CD1c-positive myeloid dendritic cell (primary cell): ENCODE measurements at regions not wholly inside any gene's neighbourhood (a gene's known extent, or its start where the extent isn't known, plus 50 kb on each side); places are given as distances from the start of the nearest gene placed in this dataset.
"Not testable (repeated sequence)": the region's sequence is repeated elsewhere in the genome, so short reads cannot be mapped to it uniquely, and the experiment has no call there.

Source experiments
- DNase-seq: peaks from one replicate; pipeline ENCODE4 v3.0.0-alpha.2; 2016; ENCODE audit errors: extremely low spot score

GRCh38 chr22:49351761-49352227 is 475.9 kb downstream of the BRD1 start:
- DNase-seq = no peak

- no peak for DNase-seq
These were observed 477.1 kb downstream of the BRD1 start for GRCh38 chr22:49350441-49351121.

- no peak for DNase-seq
These were observed 477.8 kb downstream of the BRD1 start for GRCh38 chr22:49349841-49350381.

- no peak for DNase-seq
These were observed 478.4 kb downstream of the BRD1 start for GRCh38 chr22:49349181-49349835.

- no peak for DNase-seq
These were observed 479.0 kb downstream of the BRD1 start for GRCh38 chr22:49348631-49349030.

- DNase-seq = no peak
These were observed 480.3 kb downstream of the BRD1 start for GRCh38 chr22:49347376-49347775.

GRCh38 chr22:49345896-49346295 is 481.8 kb downstream of the BRD1 start:
- no peak for DNase-seq

- no peak for DNase-seq
These were observed 483.0 kb downstream of the BRD1 start for GRCh38 chr22:49344656-49345055.

- DNase-seq = no peak
These were observed 483.5 kb downstream of the BRD1 start for GRCh38 chr22:49344161-49344560.

GRCh38 chr22:49340406-49340805 is 487.3 kb downstream of the BRD1 start:
- no peak for DNase-seq

- DNase-seq = not testable (repeated sequence)
These were observed 491.2 kb downstream of the BRD1 start for GRCh38 chr22:49336483-49336882.

GRCh38 chr22:49334976-49335375 is 492.7 kb downstream of the BRD1 start:
- no peak for DNase-seq

GRCh38 chr22:49334449-49334789 is 493.3 kb downstream of the BRD1 start:
- no peak for DNase-seq

GRCh38 chr22:49333206-49333605 is 494.5 kb downstream of the BRD1 start:
- DNase-seq = no peak

- no peak for DNase-seq
These were observed 495.0 kb downstream of the BRD1 start for GRCh38 chr22:49332691-49333090.

GRCh38 chr22:49331878-49332277 is 495.8 kb downstream of the BRD1 start:
- no peak for DNase-seq

GRCh38 chr22:49331223-49331815 is 496.4 kb downstream of the BRD1 start:
- no peak for DNase-seq

GRCh38 chr22:49330421-49331222 is 497.1 kb downstream of the BRD1 start:
- no peak for DNase-seq

GRCh38 chr22:49329636-49330035 is 498.0 kb downstream of the BRD1 start:
- no peak for DNase-seq

GRCh38 chr22:49328630-49329405 is 498.9 kb downstream of the BRD1 start:
- DNase-seq = no peak

GRCh38 chr22:49328118-49328475 is 499.6 kb downstream of the BRD1 start:
- no peak for DNase-seq
